ENCODE measurements at regions not wholly inside any gene's neighbourhood (a gene's known extent, or its start where the extent isn't known, plus 50 kb on each side); places are given as distances from the start of the nearest gene placed in this dataset.
"Not testable (repeated sequence)": the region's sequence is repeated elsewhere in the genome, so short reads cannot be mapped to it uniquely, and the experiment has no call there.

DNA sequence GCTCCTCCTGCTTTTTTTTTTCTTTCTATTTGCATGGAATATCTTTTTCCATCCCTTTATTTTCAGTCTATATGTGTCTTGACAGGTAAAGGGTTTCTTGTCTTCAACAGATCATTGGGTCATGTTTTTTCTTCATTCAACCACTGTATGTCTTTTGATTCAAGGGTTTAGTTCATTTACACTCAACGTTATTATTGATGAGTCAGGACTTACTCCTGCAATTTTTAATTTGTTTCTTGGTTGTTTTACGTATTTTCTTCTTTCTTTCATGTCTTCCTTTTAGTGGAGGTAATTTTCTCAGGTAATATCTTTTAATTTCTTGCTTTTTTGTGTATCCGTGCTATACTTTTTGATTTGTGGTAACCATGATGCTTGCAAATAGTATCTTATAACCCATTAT is 429.1 kb upstream of the HTR1E start:
- no peaks in the 10 kb centered on the region for H3K27me3 ChIP-seq (ENCODE audit: insufficient read depth, poor library complexity, severe bottlenecking)
- H3K27ac ChIP-seq (replicated peaks), result no peak overlapping the region
- H3K4me3 ChIP-seq (replicated peaks; ENCODE audit: insufficient read depth, low read length), result no peak overlapping the region
- no peak for DNase-seq (ENCODE audit: low read depth in 1 of 2, low spot score in 1 of 2)
- TF ChIP-seq, protein P1, sequence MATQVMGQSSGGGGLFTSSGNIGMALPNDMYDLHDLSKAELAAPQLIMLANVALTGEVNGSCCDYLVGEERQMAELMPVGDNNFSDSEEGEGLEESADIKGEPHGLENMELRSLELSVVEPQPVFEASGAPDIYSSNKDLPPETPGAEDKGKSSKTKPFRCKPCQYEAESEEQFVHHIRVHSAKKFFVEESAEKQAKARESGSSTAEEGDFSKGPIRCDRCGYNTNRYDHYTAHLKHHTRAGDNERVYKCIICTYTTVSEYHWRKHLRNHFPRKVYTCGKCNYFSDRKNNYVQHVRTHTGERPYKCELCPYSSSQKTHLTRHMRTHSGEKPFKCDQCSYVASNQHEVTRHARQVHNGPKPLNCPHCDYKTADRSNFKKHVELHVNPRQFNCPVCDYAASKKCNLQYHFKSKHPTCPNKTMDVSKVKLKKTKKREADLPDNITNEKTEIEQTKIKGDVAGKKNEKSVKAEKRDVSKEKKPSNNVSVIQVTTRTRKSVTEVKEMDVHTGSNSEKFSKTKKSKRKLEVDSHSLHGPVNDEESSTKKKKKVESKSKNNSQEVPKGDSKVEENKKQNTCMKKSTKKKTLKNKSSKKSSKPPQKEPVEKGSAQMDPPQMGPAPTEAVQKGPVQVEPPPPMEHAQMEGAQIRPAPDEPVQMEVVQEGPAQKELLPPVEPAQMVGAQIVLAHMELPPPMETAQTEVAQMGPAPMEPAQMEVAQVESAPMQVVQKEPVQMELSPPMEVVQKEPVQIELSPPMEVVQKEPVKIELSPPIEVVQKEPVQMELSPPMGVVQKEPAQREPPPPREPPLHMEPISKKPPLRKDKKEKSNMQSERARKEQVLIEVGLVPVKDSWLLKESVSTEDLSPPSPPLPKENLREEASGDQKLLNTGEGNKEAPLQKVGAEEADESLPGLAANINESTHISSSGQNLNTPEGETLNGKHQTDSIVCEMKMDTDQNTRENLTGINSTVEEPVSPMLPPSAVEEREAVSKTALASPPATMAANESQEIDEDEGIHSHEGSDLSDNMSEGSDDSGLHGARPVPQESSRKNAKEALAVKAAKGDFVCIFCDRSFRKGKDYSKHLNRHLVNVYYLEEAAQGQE (IDR thresholded peaks at IDR 0.05; ENCODE audit: insufficient replicate concordance, low read depth), result no peak
- TF ChIP-seq, protein P2, sequence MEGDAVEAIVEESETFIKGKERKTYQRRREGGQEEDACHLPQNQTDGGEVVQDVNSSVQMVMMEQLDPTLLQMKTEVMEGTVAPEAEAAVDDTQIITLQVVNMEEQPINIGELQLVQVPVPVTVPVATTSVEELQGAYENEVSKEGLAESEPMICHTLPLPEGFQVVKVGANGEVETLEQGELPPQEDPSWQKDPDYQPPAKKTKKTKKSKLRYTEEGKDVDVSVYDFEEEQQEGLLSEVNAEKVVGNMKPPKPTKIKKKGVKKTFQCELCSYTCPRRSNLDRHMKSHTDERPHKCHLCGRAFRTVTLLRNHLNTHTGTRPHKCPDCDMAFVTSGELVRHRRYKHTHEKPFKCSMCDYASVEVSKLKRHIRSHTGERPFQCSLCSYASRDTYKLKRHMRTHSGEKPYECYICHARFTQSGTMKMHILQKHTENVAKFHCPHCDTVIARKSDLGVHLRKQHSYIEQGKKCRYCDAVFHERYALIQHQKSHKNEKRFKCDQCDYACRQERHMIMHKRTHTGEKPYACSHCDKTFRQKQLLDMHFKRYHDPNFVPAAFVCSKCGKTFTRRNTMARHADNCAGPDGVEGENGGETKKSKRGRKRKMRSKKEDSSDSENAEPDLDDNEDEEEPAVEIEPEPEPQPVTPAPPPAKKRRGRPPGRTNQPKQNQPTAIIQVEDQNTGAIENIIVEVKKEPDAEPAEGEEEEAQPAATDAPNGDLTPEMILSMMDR (IDR thresholded peaks at IDR 0.05; ENCODE audit: insufficient read depth, low read length), result no peak
- TF ChIP-seq POLR2AphosphoS5 (IDR thresholded peaks at IDR 0.05; ENCODE audit: low read depth) (no peak), GABPA (IDR thresholded peaks at IDR 0.05; ENCODE audit: low read depth) (no peak), SPI1 (IDR thresholded peaks at IDR 0.05; ENCODE audit: borderline replicate concordance, low read depth) (no peak)

DNA sequence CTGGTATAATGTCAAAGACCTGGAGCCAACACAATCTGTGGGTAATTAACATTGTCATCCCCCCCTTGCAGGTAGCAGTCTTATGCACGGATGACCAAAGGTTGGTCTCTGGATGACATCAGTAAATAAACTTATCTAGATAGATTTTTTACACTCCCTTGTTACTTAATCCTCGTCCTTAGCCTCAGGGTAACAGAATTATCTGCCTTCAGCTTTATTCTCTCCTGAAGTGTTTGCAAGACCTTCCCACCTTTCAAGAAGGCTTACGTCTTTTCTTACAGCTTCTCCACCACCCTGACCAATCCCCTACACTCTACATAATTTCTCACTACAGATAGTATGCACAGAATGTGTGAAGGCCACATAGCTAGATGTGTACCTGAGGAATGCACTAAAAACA is 434.8 kb upstream of the HTR1E start:
- DNase-seq (ENCODE audit: low read depth in 1 of 2, low spot score in 1 of 2), result no peak
- no peak for TF ChIP-seq SPI1 (IDR thresholded peaks at IDR 0.05; ENCODE audit: borderline replicate concordance, low read depth)
- TF ChIP-seq, protein P2 (IDR thresholded peaks at IDR 0.05; ENCODE audit: insufficient read depth, low read length), result no peak
- TF ChIP-seq, protein P1 (IDR thresholded peaks at IDR 0.05; ENCODE audit: insufficient replicate concordance, low read depth), result no peak
- no peak overlapping the region for H3K27ac ChIP-seq (replicated peaks)
- no peak overlapping the region for H3K4me3 ChIP-seq (replicated peaks; ENCODE audit: insufficient read depth, low read length)
- H3K27me3 ChIP-seq (ENCODE audit: insufficient read depth, poor library complexity, severe bottlenecking), result no peaks in the 10 kb centered on the region

DNA sequence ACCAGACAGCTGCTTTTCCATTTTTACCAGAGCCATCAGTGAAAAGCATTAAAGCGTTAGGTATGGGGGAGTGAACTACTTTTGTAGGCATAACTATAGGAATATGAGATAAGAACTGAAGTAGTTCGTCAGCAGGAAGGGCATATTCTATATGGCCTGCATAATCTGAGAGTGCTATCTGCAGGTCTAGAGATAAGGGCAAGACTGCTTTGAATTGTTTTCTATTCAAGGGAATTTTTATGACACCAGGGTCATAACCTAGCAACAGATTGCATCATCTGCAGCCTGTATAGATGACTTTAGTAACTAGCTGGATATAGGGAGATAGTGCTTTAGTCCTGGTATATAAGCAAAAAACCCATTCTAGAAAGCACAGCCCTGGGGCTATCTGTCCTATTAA is 437.3 kb upstream of the HTR1E start:
- TF ChIP-seq, protein P2 (IDR thresholded peaks at IDR 0.05; ENCODE audit: insufficient read depth, low read length), result no peak
- TF ChIP-seq POLR2AphosphoS5 (IDR thresholded peaks at IDR 0.05; ENCODE audit: low read depth), result no peak
- no peak for TF ChIP-seq SPI1 (IDR thresholded peaks at IDR 0.05; ENCODE audit: borderline replicate concordance, low read depth)
- TF ChIP-seq, protein P1 (IDR thresholded peaks at IDR 0.05; ENCODE audit: insufficient replicate concordance, low read depth), result no peak
- TF ChIP-seq GABPA (IDR thresholded peaks at IDR 0.05; ENCODE audit: low read depth), result no peak
- Histone ChIP-seq H3K27me3 (ENCODE audit: insufficient read depth, poor library complexity, severe bottlenecking) (no peaks in the 10 kb centered on the region), H3K27ac (replicated peaks) (no peak overlapping the region), H3K4me3 (replicated peaks; ENCODE audit: insufficient read depth, low read length) (no peak overlapping the region)
- DNase-seq (ENCODE audit: low read depth in 1 of 2, low spot score in 1 of 2), result no peak

DNA sequence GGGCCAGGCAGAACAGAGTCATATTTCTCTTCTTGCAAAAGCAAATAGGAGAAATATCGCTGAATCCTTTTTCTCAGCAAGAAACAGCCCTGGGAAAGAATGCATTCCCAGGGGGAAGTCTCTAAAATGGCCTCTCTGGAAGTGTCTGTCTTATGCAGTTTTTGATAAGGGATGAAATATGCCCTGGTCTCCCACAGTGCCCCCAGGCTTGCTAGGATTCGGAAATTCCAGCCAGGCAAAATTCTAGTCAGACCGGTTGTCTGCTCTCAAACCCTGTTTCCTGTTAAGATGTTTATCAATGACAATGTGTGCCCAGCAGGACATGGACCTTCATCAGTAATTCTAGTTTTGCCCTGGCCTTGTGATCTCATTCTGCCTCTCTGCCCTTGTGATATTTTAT is 448.3 kb upstream of the HTR1E start:
- not testable (repeated sequence) for DNase-seq (ENCODE audit: low read depth in 1 of 2, low spot score in 1 of 2); H3K27me3 ChIP-seq (ENCODE audit: insufficient read depth, poor library complexity, severe bottlenecking); H3K27ac ChIP-seq (replicated peaks); H3K4me3 ChIP-seq (replicated peaks; ENCODE audit: insufficient read depth, low read length)
